ENCODE measurements at regions not wholly inside any gene's neighbourhood (a gene's known extent, or its start where the extent isn't known, plus 50 kb on each side); places are given as distances from the start of the nearest gene placed in this dataset.

DNA sequence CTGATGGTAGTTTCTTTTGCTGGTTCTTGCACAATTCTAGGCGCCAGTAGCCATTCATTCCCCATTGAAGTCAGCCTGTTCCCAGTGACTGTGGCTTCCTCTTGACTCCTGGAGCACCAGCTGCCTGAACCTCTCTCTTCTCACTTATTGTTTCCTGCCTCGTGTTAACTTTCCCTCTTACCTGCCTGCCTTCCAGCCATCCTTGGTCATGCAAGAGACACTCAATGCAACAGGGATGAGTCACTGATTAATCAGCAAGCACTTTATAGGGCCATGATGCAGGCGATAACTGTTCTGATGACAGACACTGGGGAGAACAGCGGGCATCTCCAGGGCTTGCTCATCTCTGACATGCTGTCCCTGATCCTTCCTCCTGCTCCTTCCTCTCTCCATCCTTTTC is 122.0 kb downstream of the PLCE1 start:
- no peak for TF ChIP-seq EZH2 (IDR thresholded peaks at IDR 0.05; ENCODE audit: borderline replicate concordance, insufficient read depth, low read depth, low read length, poor library complexity, severe bottlenecking)
- TF ChIP-seq, protein P1, sequence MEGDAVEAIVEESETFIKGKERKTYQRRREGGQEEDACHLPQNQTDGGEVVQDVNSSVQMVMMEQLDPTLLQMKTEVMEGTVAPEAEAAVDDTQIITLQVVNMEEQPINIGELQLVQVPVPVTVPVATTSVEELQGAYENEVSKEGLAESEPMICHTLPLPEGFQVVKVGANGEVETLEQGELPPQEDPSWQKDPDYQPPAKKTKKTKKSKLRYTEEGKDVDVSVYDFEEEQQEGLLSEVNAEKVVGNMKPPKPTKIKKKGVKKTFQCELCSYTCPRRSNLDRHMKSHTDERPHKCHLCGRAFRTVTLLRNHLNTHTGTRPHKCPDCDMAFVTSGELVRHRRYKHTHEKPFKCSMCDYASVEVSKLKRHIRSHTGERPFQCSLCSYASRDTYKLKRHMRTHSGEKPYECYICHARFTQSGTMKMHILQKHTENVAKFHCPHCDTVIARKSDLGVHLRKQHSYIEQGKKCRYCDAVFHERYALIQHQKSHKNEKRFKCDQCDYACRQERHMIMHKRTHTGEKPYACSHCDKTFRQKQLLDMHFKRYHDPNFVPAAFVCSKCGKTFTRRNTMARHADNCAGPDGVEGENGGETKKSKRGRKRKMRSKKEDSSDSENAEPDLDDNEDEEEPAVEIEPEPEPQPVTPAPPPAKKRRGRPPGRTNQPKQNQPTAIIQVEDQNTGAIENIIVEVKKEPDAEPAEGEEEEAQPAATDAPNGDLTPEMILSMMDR (IDR thresholded peaks at IDR 0.05), result no peak
